ENCODE measurements at regions not wholly inside any gene's neighbourhood (a gene's known extent, or its start where the extent isn't known, plus 50 kb on each side); places are given as distances from the start of the nearest gene placed in this dataset.

GRCh38 chr16:14334366-14335080 lies 263.4 kb downstream of the MRTFB start:
- DNase-seq, result no peak

DNA sequence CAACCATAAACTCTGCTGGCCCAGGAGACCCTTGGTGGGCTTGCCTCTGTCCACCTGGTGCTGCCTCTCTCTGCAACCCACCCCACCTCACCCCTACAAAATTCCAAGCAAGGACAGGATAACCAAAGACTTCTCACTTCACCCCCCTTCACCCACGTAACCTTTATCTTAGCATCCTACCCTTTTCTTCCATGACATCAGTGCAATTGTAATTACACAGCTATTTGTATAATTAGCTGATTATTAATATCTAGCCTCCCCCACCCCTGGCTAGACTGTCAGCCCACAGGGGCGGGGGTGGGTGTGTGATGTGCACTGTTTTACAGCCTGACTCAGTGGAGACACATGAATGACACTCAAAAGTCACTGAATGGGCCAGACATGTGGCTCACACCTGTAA lies 262.2 kb downstream of the MRTFB start:
- no peak for DNase-seq

- no peak for DNase-seq
Measured at GRCh38 chr16:14331020-14331419, 259.9 kb downstream of the MRTFB start.

DNA sequence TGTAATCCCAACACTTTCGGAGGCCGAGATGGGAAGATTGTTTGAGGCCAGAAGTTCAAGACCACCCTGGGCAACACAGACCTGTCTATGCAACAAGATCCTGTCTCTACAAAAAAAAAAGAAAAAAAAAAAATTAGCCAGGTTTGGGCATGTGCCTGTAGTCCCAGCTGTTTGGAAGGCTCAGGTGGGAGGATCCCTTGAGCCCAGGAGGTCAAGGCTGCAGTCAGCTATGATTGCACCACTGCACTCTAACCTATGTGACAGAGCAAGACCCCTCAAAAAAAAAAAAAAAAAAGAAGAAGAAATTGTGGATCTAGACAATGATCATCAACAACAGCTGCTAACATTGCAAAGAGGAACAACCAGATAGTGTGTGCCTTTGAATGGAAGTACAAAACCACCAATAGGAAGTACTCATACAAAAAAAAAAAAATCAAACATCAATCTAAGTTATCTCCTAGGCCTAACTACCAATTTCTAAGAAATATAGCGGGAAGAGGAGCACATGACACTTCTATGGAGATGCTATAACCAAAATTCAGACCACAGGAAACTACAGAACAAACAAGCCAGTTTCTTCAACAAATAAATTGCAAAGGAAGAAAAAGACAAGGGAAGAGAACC lies 258.7 kb downstream of the MRTFB start:
- DNase-seq, result no peak

- no peak for DNase-seq
Measured at GRCh38 chr16:14325502-14326401, 254.6 kb downstream of the MRTFB start.

GRCh38 chr16:14324581-14324980 lies 253.5 kb downstream of the MRTFB start:
- no peak for DNase-seq

DNA sequence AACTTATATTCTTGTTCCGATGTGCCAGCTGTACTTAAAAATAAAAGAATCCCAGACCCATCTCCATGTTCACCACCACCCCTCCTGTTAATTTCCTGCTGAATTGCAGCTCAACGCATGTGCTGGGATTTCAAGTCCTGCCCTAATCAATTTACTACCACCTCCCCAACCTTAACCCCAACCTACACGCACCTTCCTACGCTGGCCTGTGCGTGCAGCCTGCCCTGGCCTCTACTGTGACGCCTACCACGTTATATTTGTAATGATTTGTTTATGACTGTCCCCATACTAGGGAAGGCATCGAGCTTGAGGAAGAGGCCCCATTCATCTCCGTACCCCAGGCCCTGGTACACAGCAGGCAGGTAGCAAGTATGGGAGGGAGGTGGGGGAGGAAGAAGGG lies 251.1 kb downstream of the MRTFB start:
- no peak for DNase-seq

DNA sequence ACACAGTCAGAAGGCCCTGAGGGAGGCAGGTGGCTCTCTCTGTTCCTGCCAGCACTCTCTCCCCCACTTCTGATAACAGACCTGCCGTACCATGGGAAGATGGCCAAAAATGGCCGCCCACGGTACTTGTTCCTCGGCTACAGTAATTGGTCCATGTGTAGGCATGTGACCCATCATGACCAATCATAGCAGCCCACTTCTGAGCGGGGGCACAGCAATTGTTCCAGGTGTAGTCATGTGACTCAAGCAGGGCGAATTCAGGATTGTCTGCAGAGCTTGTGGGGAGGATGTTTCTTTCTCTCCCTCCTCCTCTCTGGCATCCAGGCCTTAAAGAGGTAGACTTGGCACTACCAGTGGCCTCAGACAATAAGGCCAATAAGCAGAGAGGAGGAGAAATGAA lies 250.4 kb downstream of the MRTFB start:
- no peak for DNase-seq

DNA sequence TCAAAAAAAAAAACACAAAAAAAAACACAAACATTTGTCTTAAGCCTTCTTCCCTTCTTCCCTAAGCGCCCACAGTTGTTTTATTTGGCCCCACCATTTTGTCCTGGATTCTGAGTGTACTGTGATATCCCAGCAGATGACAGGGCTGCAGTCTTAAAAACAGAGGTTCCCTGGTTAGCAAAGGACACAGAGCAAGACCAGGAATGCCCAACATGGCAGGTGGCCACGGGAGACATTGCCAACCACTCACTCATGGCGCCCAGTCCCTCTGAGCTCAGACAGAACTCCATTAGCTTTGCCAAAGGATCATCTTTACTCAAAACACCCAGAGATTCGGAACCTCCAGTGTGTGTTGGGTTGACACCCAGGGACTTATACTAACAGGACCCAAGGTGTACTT lies 249.3 kb downstream of the MRTFB start:
- no peak for DNase-seq
